Peyer's patch (tissue), 4 donors: ENCODE measurements at regions not wholly inside any gene's neighbourhood (a gene's known extent, or its start where the extent isn't known, plus 50 kb on each side); places are given as distances from the start of the nearest gene placed in this dataset.

Experiments used
- CTCF ChIP-seq, 6 experiments: fragments of 450-650 bp in 4 of 6; fragments of 200-600 bp in 2 of 6; sonication (generic) in 1 of 6; IDR thresholded peaks; one replicate each; pipeline ENCODE4 v1.5.1; 2017 to 2019; ENCODE audit warnings: antibody characterized with exemption in 6 of 6, mild to moderate bottlenecking in 3 of 6, moderate library complexity in 1 of 6
- POLR2A ChIP-seq, 2 donors: fragments of 450-650 bp; IDR thresholded peaks; one replicate each; pipeline ENCODE4 v1.5.1; 2017; ENCODE audit warnings: antibody characterized with exemption in 2 of 2, mild to moderate bottlenecking in 2 of 2, moderate library complexity in 2 of 2

DNA sequence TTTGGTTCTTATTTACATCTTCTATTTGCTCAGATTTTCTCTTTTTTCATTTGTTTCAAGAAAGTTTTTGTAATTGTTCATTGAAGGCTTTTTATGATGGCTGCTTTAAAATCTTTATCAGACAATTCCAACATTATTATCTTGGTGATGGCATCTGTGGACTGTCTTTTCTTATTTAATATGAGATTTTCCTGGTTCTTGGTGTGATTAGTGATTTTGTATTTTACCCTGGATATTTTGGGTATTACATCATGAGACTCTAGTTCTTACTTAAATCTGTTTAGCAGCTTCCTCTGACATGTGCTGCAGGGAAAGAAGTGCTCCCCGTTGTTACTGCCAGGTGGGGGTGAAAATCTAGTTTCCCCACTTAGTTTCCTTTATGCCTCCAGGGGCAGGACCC lies 94.2 kb upstream of the ANKH start:
- TF ChIP-seq CTCF (IDR thresholded peaks at IDR 0.05), result no peak
- no peak for TF ChIP-seq POLR2A (IDR thresholded peaks at IDR 0.05)
